NCI-H82 treated with DMSO at 0.1 percent for 48 hours (cell line): ENCODE measurements at regions not wholly inside any gene's neighbourhood (a gene's known extent, or its start where the extent isn't known, plus 50 kb on each side); places are given as distances from the start of the nearest gene placed in this dataset.

Experiments
- DNase-seq: peaks from one replicate; lab custom pipeline; 2025; ENCODE audit not compliant: unreplicated experiment; lab: John Stamatoyannopoulos, UW

DNA sequence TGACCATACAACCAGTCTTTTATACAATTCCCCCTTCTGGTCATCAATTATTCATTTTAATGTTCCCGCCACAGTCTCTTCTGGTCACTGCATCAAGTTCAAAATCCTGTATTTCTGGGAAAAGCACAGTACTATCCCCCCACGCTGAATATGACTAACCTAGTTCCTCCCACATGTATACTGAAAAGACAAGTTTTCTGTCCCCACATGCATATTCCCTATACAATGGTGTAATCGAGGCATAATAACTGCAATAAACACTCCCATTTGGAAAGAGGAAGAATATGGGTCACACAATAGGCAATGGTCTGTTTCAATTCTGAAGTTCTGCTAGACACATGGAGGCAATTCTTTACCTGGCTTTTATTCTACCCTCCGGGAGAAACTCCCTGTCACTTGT, 344.9 kb downstream of the EFNA5 start:
- no peak for DNase-seq

- DNase-seq = no peak
Measured at GRCh38 chr5:107324809-107325208, 345.9 kb downstream of the EFNA5 start.

GRCh38 chr5:107324071-107324470, 346.7 kb downstream of the EFNA5 start:
- no peak for DNase-seq

GRCh38 chr5:107323536-107323935, 347.2 kb downstream of the EFNA5 start:
- no peak for DNase-seq

- no peak for DNase-seq
Measured at GRCh38 chr5:107322936-107323335, 347.8 kb downstream of the EFNA5 start.

- no peak for DNase-seq
Measured at GRCh38 chr5:107321906-107322305, 348.8 kb downstream of the EFNA5 start.

DNA sequence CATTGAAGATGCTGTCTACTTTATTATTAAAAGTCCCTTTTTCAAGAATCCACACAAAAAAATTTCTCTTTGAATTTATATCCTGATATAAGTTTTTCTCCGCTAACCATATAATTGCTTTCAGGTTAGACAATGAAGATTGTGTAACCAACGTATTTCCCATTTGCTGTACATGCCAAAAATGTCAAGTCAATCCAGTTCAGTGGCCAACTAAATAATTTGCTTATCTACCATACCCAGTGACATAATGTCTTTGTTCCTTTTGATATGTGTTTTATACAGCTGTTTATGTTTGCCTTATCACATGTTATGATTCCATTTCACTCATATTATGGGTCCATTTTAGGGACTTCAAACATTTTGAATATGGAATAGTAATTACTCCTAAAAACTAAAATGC, 349.9 kb downstream of the EFNA5 start:
- DNase-seq = no peak

DNA sequence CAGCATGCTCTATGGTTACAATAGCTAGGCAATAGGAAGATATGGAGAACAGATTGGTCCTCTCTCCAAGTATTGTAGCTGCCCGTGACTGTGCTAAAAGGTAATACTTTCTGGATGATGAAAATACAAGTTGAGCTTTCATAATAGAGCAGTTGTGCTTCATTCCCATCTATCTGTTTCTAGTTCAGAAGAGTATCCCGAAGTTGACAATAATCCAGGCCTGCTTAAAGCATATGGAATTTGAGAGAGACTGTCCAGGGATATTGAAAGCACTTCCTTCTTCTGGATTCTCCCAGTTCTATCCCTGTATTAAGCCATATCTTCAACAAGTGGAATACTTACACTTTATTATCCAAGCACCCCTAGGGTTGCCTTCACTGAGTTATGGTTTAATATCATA, 350.4 kb downstream of the EFNA5 start:
- DNase-seq = no peak

- no peak for DNase-seq
Measured at GRCh38 chr5:107319901-107320300, 350.8 kb downstream of the EFNA5 start.

- DNase-seq = no peak
Measured at GRCh38 chr5:107314330-107314729, 356.4 kb downstream of the EFNA5 start.

- DNase-seq = no peak
Measured at GRCh38 chr5:107313921-107314320, 356.8 kb downstream of the EFNA5 start.

- DNase-seq = no peak
Measured at GRCh38 chr5:107313098-107313497, 357.6 kb downstream of the EFNA5 start.

- no peak for DNase-seq
Measured at GRCh38 chr5:107310181-107310580, 360.6 kb downstream of the EFNA5 start.

GRCh38 chr5:107306594-107306993, 364.1 kb downstream of the EFNA5 start:
- no peak for DNase-seq

DNA sequence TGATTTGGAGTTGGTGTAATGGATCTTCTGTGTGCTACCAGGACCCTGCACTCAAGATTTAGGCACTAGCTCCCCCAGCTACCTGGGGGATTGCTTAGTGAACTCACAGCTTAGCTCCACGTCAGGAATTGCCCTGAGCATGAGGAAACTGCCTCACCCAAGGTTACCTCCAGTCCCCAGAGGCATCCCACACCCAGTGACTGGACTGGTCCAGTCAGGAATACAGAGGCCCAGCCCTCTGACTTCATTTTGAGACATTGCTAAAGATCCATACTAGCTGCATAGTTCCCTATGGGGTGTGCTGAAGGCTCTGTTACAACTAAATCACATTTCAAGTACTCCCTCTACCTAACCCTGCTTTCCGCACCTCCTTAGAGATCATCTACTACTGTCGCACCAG, 364.7 kb downstream of the EFNA5 start:
- DNase-seq = no peak

GRCh38 chr5:107304684-107305083, 366.1 kb downstream of the EFNA5 start:
- no peak for DNase-seq

- DNase-seq = no peak
Measured at GRCh38 chr5:107303171-107303968, 367.4 kb downstream of the EFNA5 start.

DNA sequence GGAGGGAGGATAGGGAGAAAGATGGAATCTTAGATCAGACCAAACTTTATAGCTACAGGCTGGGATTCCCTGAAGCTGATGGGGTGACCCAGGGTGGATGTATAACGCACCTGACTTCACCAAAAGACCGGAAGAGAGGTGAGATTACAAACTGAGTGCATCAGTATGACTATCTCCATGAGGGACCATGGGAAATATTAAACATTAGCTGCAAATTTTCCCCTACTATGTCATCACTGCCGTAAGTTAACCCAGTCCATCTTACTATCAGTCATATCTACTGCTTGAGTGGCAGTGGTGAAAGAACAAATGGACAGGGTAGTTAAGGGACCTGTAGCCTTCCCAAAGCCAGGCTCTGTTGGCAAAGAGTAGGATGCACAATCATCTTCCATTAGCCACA, 368.3 kb downstream of the EFNA5 start:
- no peak for DNase-seq

- DNase-seq = no peak
Measured at GRCh38 chr5:107301999-107302398, 368.7 kb downstream of the EFNA5 start.

- DNase-seq = no peak
Measured at GRCh38 chr5:107300721-107301327, 369.9 kb downstream of the EFNA5 start.

DNA sequence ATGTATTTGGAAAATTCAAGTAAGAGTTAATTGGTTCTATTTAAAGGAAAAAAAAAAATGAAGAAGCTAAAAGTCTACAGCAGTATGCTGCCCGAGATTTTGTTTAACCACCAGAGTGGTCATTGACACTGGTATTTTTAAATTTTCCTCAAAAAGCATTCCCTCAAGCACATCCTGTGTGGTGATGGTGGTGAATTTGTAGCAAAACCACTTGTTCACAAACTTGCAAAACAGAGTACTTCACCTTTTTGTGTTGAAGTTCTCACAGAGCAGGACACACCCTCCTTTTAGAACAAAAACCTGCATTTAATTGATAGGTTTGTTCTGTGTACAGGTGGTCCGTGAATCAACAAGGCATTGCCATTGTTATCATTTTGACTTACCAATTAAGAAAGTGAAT, 374.2 kb downstream of the EFNA5 start:
- no peak for DNase-seq

GRCh38 chr5:107295914-107296313, 374.8 kb downstream of the EFNA5 start:
- no peak for DNase-seq

- DNase-seq = no peak
Measured at GRCh38 chr5:107294669-107295068, 376.1 kb downstream of the EFNA5 start.
